ENCODE measurements at regions not wholly inside any gene's neighbourhood (a gene's known extent, or its start where the extent isn't known, plus 50 kb on each side); places are given as distances from the start of the nearest gene placed in this dataset.
"Not testable (repeated sequence)": the region's sequence is repeated elsewhere in the genome, so short reads cannot be mapped to it uniquely, and the experiment has no call there.

DNA sequence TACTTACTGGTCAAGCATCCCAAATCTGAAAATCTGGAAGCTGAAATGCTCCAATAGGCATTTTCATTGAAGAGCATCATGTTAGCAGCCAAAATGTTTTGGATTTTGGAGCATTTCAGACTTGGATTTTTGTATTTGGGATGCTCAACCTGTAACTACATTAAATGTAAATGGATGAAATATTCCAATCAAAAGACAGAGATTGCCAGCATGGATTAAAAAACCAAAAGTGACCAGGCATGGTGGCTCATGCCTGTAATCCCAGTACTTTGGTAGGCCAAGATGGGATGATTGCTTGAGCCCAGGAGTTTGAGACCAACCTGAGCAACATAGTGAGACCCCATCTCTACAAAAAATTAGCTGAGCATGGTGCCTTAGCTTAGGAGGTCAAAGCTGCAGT, 110.3 kb downstream of the URB2 start:
- DNase-seq (ENCODE audit: low spot score in 2 of 2), result no peak
- H3K27me3 ChIP-seq, result no peaks in the 10 kb centered on the region
- intact Hi-C loops (cut with DNase I; ENCODE audit: low total_unique reads), result no loop called here

DNA sequence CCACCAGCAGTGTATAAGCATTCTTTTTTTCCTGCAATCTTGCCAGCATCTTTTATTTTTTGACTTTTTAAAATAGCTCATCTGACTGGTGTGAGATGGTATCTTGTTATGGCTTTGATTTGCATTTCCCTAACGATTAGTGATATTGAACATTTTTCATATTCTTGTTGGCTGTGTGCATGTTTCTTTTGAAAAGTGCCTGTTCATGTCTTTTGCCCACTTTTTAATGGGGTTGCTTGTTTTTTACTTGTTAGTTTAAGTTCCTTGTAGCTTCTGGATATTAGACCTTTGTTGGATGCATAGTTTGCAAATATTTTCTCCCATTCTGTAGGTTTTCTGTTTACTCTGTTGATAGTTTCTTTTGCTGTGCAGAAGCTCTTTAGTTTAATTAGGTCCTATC, 116.6 kb downstream of the URB2 start:
- peaks cover 0 to 14% of the 10 kb centered on the region in 2 donors for H3K9me3 ChIP-seq
- intact Hi-C loops (cut with DNase I; ENCODE audit: low total_unique reads); H3K27ac ChIP-seq; H3K4me1 ChIP-seq; DNase-seq (ENCODE audit: low spot score in 2 of 2); H3K36me3 ChIP-seq; H3K4me3 ChIP-seq; H3K27me3 ChIP-seq: not testable (repeated sequence)

More for the DNA sequence above, 110.3 kb downstream of the URB2 start:
- no peaks in the 10 kb centered on the region for H3K36me3 ChIP-seq
- TF ChIP-seq POLR2AphosphoS5 (IDR thresholded peaks at IDR 0.05) (no peak), POLR2A (IDR thresholded peaks at IDR 0.05) (no peak)
- TF ChIP-seq, protein P1, sequence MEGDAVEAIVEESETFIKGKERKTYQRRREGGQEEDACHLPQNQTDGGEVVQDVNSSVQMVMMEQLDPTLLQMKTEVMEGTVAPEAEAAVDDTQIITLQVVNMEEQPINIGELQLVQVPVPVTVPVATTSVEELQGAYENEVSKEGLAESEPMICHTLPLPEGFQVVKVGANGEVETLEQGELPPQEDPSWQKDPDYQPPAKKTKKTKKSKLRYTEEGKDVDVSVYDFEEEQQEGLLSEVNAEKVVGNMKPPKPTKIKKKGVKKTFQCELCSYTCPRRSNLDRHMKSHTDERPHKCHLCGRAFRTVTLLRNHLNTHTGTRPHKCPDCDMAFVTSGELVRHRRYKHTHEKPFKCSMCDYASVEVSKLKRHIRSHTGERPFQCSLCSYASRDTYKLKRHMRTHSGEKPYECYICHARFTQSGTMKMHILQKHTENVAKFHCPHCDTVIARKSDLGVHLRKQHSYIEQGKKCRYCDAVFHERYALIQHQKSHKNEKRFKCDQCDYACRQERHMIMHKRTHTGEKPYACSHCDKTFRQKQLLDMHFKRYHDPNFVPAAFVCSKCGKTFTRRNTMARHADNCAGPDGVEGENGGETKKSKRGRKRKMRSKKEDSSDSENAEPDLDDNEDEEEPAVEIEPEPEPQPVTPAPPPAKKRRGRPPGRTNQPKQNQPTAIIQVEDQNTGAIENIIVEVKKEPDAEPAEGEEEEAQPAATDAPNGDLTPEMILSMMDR (IDR thresholded peaks at IDR 0.05), result no peak
- H3K4me3 ChIP-seq, result no peak overlapping the region
- H3K4me1 ChIP-seq, result no peaks in the 10 kb centered on the region
- peaks cover 6 to 21% of the 10 kb centered on the region in 2 donors for H3K9me3 ChIP-seq
- no peak overlapping the region for H3K27ac ChIP-seq

DNA sequence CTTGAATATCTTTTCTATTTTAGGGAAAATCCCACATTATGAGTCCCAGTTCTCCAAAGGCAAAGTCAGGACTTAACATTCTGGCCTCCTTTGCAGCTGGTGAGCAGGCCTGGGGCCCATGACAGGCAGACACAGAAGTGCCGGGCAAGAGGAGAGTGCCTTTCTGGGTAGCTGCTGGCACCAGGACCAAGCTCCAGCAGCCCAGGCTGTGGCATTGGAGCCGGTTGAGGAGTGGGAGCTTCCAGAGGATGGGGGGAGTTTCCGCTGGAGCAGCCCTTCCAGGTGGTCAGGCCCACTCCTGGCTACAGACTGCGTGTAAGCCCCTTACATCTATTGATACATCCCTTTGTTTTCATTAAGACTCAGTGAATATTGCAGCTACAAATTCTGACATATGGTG, 123.9 kb downstream of the URB2 start:
- Histone ChIP-seq H3K27ac (no peak overlapping the region), H3K9me3 (no peaks in the 10 kb centered on the region), H3K27me3 (no peaks in the 10 kb centered on the region), H3K4me3 (no peak overlapping the region), H3K4me1 (no peaks in the 10 kb centered on the region), H3K36me3 (no peaks in the 10 kb centered on the region)
- no peak for DNase-seq (ENCODE audit: low spot score in 2 of 2)
- intact Hi-C loops (cut with DNase I; ENCODE audit: low total_unique reads), result no loop called here
- TF ChIP-seq, protein P1 (IDR thresholded peaks at IDR 0.05), result no peak
- TF ChIP-seq POLR2AphosphoS5 (IDR thresholded peaks at IDR 0.05) (no peak), POLR2A (IDR thresholded peaks at IDR 0.05) (no peak)

DNA sequence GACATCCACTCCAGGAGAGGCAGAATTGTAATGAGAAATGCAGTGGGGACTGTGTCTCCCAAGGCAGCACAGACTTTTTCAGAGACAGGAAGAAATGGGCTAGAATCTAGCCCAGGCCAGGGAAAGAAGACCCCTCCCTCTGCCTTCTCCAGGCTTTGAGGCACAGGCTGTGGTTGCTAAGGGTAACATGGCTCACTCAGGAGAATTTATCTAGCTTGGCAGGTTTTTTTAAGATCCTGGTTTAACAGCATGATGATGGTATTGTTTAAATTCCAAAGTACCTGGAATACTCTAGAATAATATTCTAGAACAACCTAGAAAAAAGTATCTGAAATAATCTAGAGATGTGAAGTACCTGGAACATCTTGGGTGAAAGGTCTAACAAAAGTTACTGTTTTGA, 125.6 kb downstream of the URB2 start:
- H3K9me3 ChIP-seq, result peaks cover 0 to 1% of the 10 kb centered on the region in 2 donors
- no peaks in the 10 kb centered on the region for H3K4me1 ChIP-seq
- no peaks in the 10 kb centered on the region for H3K36me3 ChIP-seq
- TF ChIP-seq POLR2A (IDR thresholded peaks at IDR 0.05) (no peak), POLR2AphosphoS5 (IDR thresholded peaks at IDR 0.05) (no peak)
- TF ChIP-seq, protein P1 (IDR thresholded peaks at IDR 0.05), result no peak
- no peak overlapping the region for H3K27ac ChIP-seq
- no peaks in the 10 kb centered on the region for H3K27me3 ChIP-seq
- H3K4me3 ChIP-seq, result no peak overlapping the region
- DNase-seq (ENCODE audit: low spot score in 2 of 2), result no peak
- intact Hi-C loops (cut with DNase I; ENCODE audit: low total_unique reads), result no loop called here

DNA sequence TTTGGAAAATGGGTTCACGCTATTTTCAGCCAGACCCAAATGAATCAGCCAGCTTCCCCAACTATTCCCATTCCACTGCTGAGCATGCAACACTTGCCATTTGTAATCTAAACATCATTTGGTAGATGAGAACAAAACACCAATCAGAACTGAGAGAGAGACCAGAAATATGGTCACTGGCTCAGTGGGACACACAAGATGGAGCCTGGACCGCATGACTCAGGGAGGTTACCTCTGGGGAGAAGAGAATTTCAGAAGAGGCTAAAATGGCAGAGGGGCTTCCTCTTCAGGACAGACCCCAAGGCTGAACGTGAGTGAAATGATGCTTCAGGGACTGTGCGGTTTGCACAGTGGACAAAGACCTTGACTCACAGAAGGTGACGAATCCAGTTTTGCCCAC, 126.6 kb downstream of the URB2 start:
- Histone ChIP-seq H3K4me3 (no peak overlapping the region), H3K27me3 (no peaks in the 10 kb centered on the region), H3K27ac (no peak overlapping the region), H3K4me1 (no peaks in the 10 kb centered on the region), H3K9me3 (peaks cover 7 to 12% of the 10 kb centered on the region in 2 donors), H3K36me3 (no peaks in the 10 kb centered on the region)
- intact Hi-C loops (cut with DNase I; ENCODE audit: low total_unique reads), result no loop called here
- TF ChIP-seq POLR2A (IDR thresholded peaks at IDR 0.05) (no peak), POLR2AphosphoS5 (IDR thresholded peaks at IDR 0.05) (no peak)
- TF ChIP-seq, protein P1 (IDR thresholded peaks at IDR 0.05), result no peak
- DNase-seq (ENCODE audit: low spot score in 2 of 2), result no peak
